ENCODE measurements at regions not wholly inside any gene's neighbourhood (a gene's known extent, or its start where the extent isn't known, plus 50 kb on each side); places are given as distances from the start of the nearest gene placed in this dataset.
"Not testable (repeated sequence)": the region's sequence is repeated elsewhere in the genome, so short reads cannot be mapped to it uniquely, and the experiment has no call there.

- no peak for DNase-seq (ENCODE audit: low read depth)
Measured at GRCh38 chr7:155377838-155378579, 79.9 kb upstream of the EN2 start.

- no peak for DNase-seq (ENCODE audit: low read depth)
Measured at GRCh38 chr7:155378580-155378934, 79.4 kb upstream of the EN2 start.

- no peak for DNase-seq (ENCODE audit: low read depth)
Measured at GRCh38 chr7:155378959-155379871, 78.7 kb upstream of the EN2 start.

GRCh38 chr7:155380221-155380861 lies 77.6 kb upstream of the EN2 start:
- DNase-seq (ENCODE audit: low read depth): peak; percentile 35

- no peak for DNase-seq (ENCODE audit: low read depth)
Measured at GRCh38 chr7:155380976-155381851, 76.7 kb upstream of the EN2 start.

GRCh38 chr7:155381852-155382801 lies 75.8 kb upstream of the EN2 start:
- no peak for DNase-seq (ENCODE audit: low read depth)

GRCh38 chr7:155382802-155383171 lies 75.1 kb upstream of the EN2 start:
- DNase-seq (ENCODE audit: low read depth): no peak

GRCh38 chr7:155383756-155384491 lies 74.0 kb upstream of the EN2 start:
- no peak for DNase-seq (ENCODE audit: low read depth)

- no peak for DNase-seq (ENCODE audit: low read depth)
Measured at GRCh38 chr7:155384751-155385150, 73.2 kb upstream of the EN2 start.

GRCh38 chr7:155385182-155385581 lies 72.7 kb upstream of the EN2 start:
- DNase-seq (ENCODE audit: low read depth): not testable (repeated sequence)

GRCh38 chr7:155386608-155387007 lies 71.3 kb upstream of the EN2 start:
- no peak for DNase-seq (ENCODE audit: low read depth)

- no peak for DNase-seq (ENCODE audit: low read depth)
Measured at GRCh38 chr7:155387066-155387620, 70.8 kb upstream of the EN2 start.

- DNase-seq (ENCODE audit: low read depth): no peak
Measured at GRCh38 chr7:155388561-155388960, 69.4 kb upstream of the EN2 start.

- DNase-seq (ENCODE audit: low read depth): no peak
Measured at GRCh38 chr7:155391414-155391813, 66.5 kb upstream of the EN2 start.

- no peak for DNase-seq (ENCODE audit: low read depth)
Measured at GRCh38 chr7:155392726-155393570, 65.0 kb upstream of the EN2 start.

- no peak for DNase-seq (ENCODE audit: low read depth)
Measured at GRCh38 chr7:155394413-155394812, 63.5 kb upstream of the EN2 start.

GRCh38 chr7:155395176-155395797 lies 62.6 kb upstream of the EN2 start:
- DNase-seq (ENCODE audit: low read depth): no peak

GRCh38 chr7:155396661-155397060 lies 61.3 kb upstream of the EN2 start:
- no peak for DNase-seq (ENCODE audit: low read depth)

Data from stromal cell of bone marrow (primary cell).